Fibroblast of pulmonary artery (primary cell): ENCODE measurements at regions not wholly inside any gene's neighbourhood (a gene's known extent, or its start where the extent isn't known, plus 50 kb on each side); places are given as distances from the start of the nearest gene placed in this dataset.

ENCODE experiments used
- DNase-seq: peaks from one replicate; pipeline ENCODE4 v3.0.0-alpha.2; 2010; ENCODE audit warnings: low read depth
- H3K4me3 ChIP-seq: replicated peaks from 2 replicates; pipeline ENCODE4 v1.5.1; 2011; ENCODE audit warnings: low read depth, mild to moderate bottlenecking, control low read depth, low read length, moderate library complexity
- TF ChIP-seq, protein P1 (sequence below): IDR thresholded peaks from 2 replicates; pipeline ENCODE4 v1.5.1; 2011; ENCODE audit warnings: mild to moderate bottlenecking, control low read depth, low read length, inconsistent platforms; ENCODE audit errors: missing control alignments

GRCh38 chr1:190957565-190957964 lies 479.9 kb upstream of the BRINP3 start:
- H3K4me3 ChIP-seq, result no peak overlapping the region
- TF ChIP-seq, protein P1, sequence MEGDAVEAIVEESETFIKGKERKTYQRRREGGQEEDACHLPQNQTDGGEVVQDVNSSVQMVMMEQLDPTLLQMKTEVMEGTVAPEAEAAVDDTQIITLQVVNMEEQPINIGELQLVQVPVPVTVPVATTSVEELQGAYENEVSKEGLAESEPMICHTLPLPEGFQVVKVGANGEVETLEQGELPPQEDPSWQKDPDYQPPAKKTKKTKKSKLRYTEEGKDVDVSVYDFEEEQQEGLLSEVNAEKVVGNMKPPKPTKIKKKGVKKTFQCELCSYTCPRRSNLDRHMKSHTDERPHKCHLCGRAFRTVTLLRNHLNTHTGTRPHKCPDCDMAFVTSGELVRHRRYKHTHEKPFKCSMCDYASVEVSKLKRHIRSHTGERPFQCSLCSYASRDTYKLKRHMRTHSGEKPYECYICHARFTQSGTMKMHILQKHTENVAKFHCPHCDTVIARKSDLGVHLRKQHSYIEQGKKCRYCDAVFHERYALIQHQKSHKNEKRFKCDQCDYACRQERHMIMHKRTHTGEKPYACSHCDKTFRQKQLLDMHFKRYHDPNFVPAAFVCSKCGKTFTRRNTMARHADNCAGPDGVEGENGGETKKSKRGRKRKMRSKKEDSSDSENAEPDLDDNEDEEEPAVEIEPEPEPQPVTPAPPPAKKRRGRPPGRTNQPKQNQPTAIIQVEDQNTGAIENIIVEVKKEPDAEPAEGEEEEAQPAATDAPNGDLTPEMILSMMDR, result peak; percentile 28
- DNase-seq, result peak; percentile 16

- TF ChIP-seq, protein P1, result no peak
- no peak for DNase-seq
- H3K4me3 ChIP-seq, result no peak overlapping the region
Observed at GRCh38 chr1:190963321-190963720, 485.7 kb upstream of the BRINP3 start.

DNA sequence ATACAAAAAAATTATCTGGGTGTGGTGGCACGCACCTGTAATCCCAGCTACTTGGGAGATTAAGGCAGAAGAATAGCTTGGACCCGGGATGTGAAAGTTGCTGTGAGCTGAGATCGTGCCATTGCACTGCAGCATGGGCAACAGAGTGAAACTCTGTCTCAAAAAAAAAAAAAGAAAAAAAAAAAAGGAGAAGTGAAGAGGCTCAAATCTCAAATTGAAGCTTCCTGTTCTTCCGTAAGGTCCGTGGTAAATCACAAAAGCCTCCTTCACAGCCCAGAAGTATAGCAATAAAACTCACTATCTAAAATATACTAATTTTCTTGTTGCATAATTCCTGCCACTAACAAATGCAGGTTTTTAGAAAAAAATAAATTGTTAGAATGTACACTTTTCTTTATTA lies 498.2 kb upstream of the BRINP3 start:
- no peak for DNase-seq
- TF ChIP-seq, protein P1, result no peak
- no peak overlapping the region for H3K4me3 ChIP-seq

GRCh38 chr1:191002768-191003167 lies 525.1 kb upstream of the BRINP3 start:
- no peak for DNase-seq
- TF ChIP-seq, protein P1, result no peak

GRCh38 chr1:191016765-191017164 lies 539.1 kb upstream of the BRINP3 start:
- no peak for DNase-seq
- TF ChIP-seq, protein P1, result no peak
- H3K4me3 ChIP-seq, result no peak overlapping the region

More at GRCh38 chr1:191002768-191003167, 525.1 kb upstream of the BRINP3 start:
- no peak overlapping the region for H3K4me3 ChIP-seq

DNA sequence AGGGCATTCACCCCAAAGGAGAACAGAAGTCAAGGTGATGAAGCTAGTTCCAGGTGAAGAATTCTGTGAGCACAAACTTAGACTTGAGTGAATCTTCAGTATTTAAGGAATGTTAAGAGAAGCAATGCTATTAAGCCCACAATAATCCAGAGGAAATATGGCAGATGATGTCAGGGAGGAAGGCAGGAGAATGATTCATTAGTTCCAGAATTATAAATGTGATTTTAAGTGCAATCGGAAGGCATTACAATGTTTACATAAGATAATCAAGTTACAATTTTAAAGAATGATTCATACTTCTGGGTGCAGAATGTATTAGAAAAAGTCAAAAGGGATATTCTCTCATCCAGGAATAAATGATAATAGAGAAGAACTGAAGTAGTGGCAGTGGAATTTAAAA lies 545.2 kb upstream of the BRINP3 start:
- no peak overlapping the region for H3K4me3 ChIP-seq
- TF ChIP-seq, protein P1, result no peak
- peak; percentile 80 for DNase-seq

GRCh38 chr1:191025896-191026642 lies 548.4 kb upstream of the BRINP3 start:
- TF ChIP-seq, protein P1, result no peak
- no peak overlapping the region for H3K4me3 ChIP-seq
- DNase-seq, result no peak
